ENCODE measurements at regions not wholly inside any gene's neighbourhood (a gene's known extent, or its start where the extent isn't known, plus 50 kb on each side); places are given as distances from the start of the nearest gene placed in this dataset.
"Not testable (repeated sequence)": the region's sequence is repeated elsewhere in the genome, so short reads cannot be mapped to it uniquely, and the experiment has no call there.

GRCh38 chr13:54958781-54959180, 1930.2 kb downstream of the OLFM4 start:
- no peak overlapping the region for H3K4me3 ChIP-seq (ENCODE audit: insufficient read depth, low read depth, low read length)
- no peaks in the 10 kb centered on the region for H3K36me3 ChIP-seq (replicated peaks; ENCODE audit: control insufficient read depth, insufficient read depth, low read length)
- H3K27me3 ChIP-seq (ENCODE audit: control insufficient read depth, insufficient read depth, low read length): no peaks in the 10 kb centered on the region
- DNase-seq: no peak

- H3K36me3 ChIP-seq (replicated peaks; ENCODE audit: control insufficient read depth, insufficient read depth, low read length): no peaks in the 10 kb centered on the region
- H3K27me3 ChIP-seq (ENCODE audit: control insufficient read depth, insufficient read depth, low read length): no peaks in the 10 kb centered on the region
- DNase-seq: no peak
- H3K4me3 ChIP-seq (ENCODE audit: insufficient read depth, low read depth, low read length): no peak overlapping the region
Measured at GRCh38 chr13:54965881-54966280, 1937.3 kb downstream of the OLFM4 start.

- Histone ChIP-seq H3K27me3 (ENCODE audit: control insufficient read depth, insufficient read depth, low read length) (no peaks in the 10 kb centered on the region), H3K4me3 (ENCODE audit: insufficient read depth, low read depth, low read length) (no peak overlapping the region), H3K36me3 (replicated peaks; ENCODE audit: control insufficient read depth, insufficient read depth, low read length) (no peaks in the 10 kb centered on the region)
- no peak for DNase-seq
Measured at GRCh38 chr13:54972838-54973237, 1944.2 kb downstream of the OLFM4 start.

GRCh38 chr13:54975676-54976075, 1947.1 kb downstream of the OLFM4 start:
- Histone ChIP-seq H3K27me3 (ENCODE audit: control insufficient read depth, insufficient read depth, low read length) (no peaks in the 10 kb centered on the region), H3K4me3 (ENCODE audit: insufficient read depth, low read depth, low read length) (no peak overlapping the region), H3K36me3 (replicated peaks; ENCODE audit: control insufficient read depth, insufficient read depth, low read length) (no peaks in the 10 kb centered on the region)
- DNase-seq: no peak

GRCh38 chr13:54980651-54981050, 1952.0 kb downstream of the OLFM4 start:
- no peaks in the 10 kb centered on the region for H3K36me3 ChIP-seq (replicated peaks; ENCODE audit: control insufficient read depth, insufficient read depth, low read length)
- H3K27me3 ChIP-seq (ENCODE audit: control insufficient read depth, insufficient read depth, low read length): no peaks in the 10 kb centered on the region
- no peak for DNase-seq
- no peak overlapping the region for H3K4me3 ChIP-seq (ENCODE audit: insufficient read depth, low read depth, low read length)

GRCh38 chr13:54989418-54989817, 1960.8 kb downstream of the OLFM4 start:
- DNase-seq: peak; percentile 47
- Histone ChIP-seq H3K36me3 (replicated peaks; ENCODE audit: control insufficient read depth, insufficient read depth, low read length) (no peaks in the 10 kb centered on the region), H3K27me3 (ENCODE audit: control insufficient read depth, insufficient read depth, low read length) (no peaks in the 10 kb centered on the region), H3K4me3 (ENCODE audit: insufficient read depth, low read depth, low read length) (no peak overlapping the region)

GRCh38 chr13:54999399-54999907, 1970.8 kb downstream of the OLFM4 start:
- no peaks in the 10 kb centered on the region for H3K36me3 ChIP-seq (replicated peaks; ENCODE audit: control insufficient read depth, insufficient read depth, low read length)
- H3K27me3 ChIP-seq (ENCODE audit: control insufficient read depth, insufficient read depth, low read length): no peaks in the 10 kb centered on the region
- DNase-seq: no peak
- H3K4me3 ChIP-seq (ENCODE audit: insufficient read depth, low read depth, low read length): no peak overlapping the region

GRCh38 chr13:55000043-55000442, 1971.4 kb downstream of the OLFM4 start:
- peak; percentile 45 for DNase-seq
- Histone ChIP-seq H3K4me3 (ENCODE audit: insufficient read depth, low read depth, low read length) (no peak overlapping the region), H3K36me3 (replicated peaks; ENCODE audit: control insufficient read depth, insufficient read depth, low read length) (no peaks in the 10 kb centered on the region), H3K27me3 (ENCODE audit: control insufficient read depth, insufficient read depth, low read length) (no peaks in the 10 kb centered on the region)

- Histone ChIP-seq H3K36me3 (replicated peaks; ENCODE audit: control insufficient read depth, insufficient read depth, low read length) (no peaks in the 10 kb centered on the region), H3K27me3 (ENCODE audit: control insufficient read depth, insufficient read depth, low read length) (no peaks in the 10 kb centered on the region), H3K4me3 (ENCODE audit: insufficient read depth, low read depth, low read length) (no peak overlapping the region)
- no peak for DNase-seq
Measured at GRCh38 chr13:55000844-55001243, 1972.2 kb downstream of the OLFM4 start.

- Histone ChIP-seq H3K36me3 (replicated peaks; ENCODE audit: control insufficient read depth, insufficient read depth, low read length) (no peaks in the 10 kb centered on the region), H3K27me3 (ENCODE audit: control insufficient read depth, insufficient read depth, low read length) (no peaks in the 10 kb centered on the region), H3K4me3 (ENCODE audit: insufficient read depth, low read depth, low read length) (no peak overlapping the region)
- no peak for DNase-seq
Measured at GRCh38 chr13:55001881-55002280, 1973.3 kb downstream of the OLFM4 start.

- no peaks in the 10 kb centered on the region for H3K27me3 ChIP-seq (ENCODE audit: control insufficient read depth, insufficient read depth, low read length)
- H3K36me3 ChIP-seq (replicated peaks; ENCODE audit: control insufficient read depth, insufficient read depth, low read length): no peaks in the 10 kb centered on the region
- no peak for DNase-seq
- H3K4me3 ChIP-seq (ENCODE audit: insufficient read depth, low read depth, low read length): no peak overlapping the region
Measured at GRCh38 chr13:55007681-55008080, 1979.1 kb downstream of the OLFM4 start.

- no peak overlapping the region for H3K4me3 ChIP-seq (ENCODE audit: insufficient read depth, low read depth, low read length)
- no peaks in the 10 kb centered on the region for H3K36me3 ChIP-seq (replicated peaks; ENCODE audit: control insufficient read depth, insufficient read depth, low read length)
- H3K27me3 ChIP-seq (ENCODE audit: control insufficient read depth, insufficient read depth, low read length): no peaks in the 10 kb centered on the region
- no peak for DNase-seq
Measured at GRCh38 chr13:55013051-55013450, 1984.4 kb downstream of the OLFM4 start.

- no peaks in the 10 kb centered on the region for H3K27me3 ChIP-seq (ENCODE audit: control insufficient read depth, insufficient read depth, low read length)
- no peak for DNase-seq
- no peak overlapping the region for H3K4me3 ChIP-seq (ENCODE audit: insufficient read depth, low read depth, low read length)
- no peaks in the 10 kb centered on the region for H3K36me3 ChIP-seq (replicated peaks; ENCODE audit: control insufficient read depth, insufficient read depth, low read length)
Measured at GRCh38 chr13:55029280-55029679, 2000.7 kb downstream of the OLFM4 start.

- H3K36me3 ChIP-seq (replicated peaks; ENCODE audit: control insufficient read depth, insufficient read depth, low read length): no peaks in the 10 kb centered on the region
- H3K4me3 ChIP-seq (ENCODE audit: insufficient read depth, low read depth, low read length): no peak overlapping the region
- no peaks in the 10 kb centered on the region for H3K27me3 ChIP-seq (ENCODE audit: control insufficient read depth, insufficient read depth, low read length)
- no peak for DNase-seq
Measured at GRCh38 chr13:55038230-55038629, 2009.6 kb downstream of the OLFM4 start.

- not testable (repeated sequence) for H3K36me3 ChIP-seq (replicated peaks; ENCODE audit: control insufficient read depth, insufficient read depth, low read length); DNase-seq; H3K4me3 ChIP-seq (ENCODE audit: insufficient read depth, low read depth, low read length); H3K27me3 ChIP-seq (ENCODE audit: control insufficient read depth, insufficient read depth, low read length)
Measured at GRCh38 chr13:55053891-55054550, 2025.4 kb downstream of the OLFM4 start.

GRCh38 chr13:55055666-55056065, 2027.1 kb downstream of the OLFM4 start:
- not testable (repeated sequence) for H3K27me3 ChIP-seq (ENCODE audit: control insufficient read depth, insufficient read depth, low read length); H3K4me3 ChIP-seq (ENCODE audit: insufficient read depth, low read depth, low read length); DNase-seq

More at GRCh38 chr13:55055666-55056065, 2027.1 kb downstream of the OLFM4 start:
- H3K36me3 ChIP-seq (replicated peaks; ENCODE audit: control insufficient read depth, insufficient read depth, low read length): not testable (repeated sequence)

Data from H7 (cell line).